Fibroblast of mammary gland (primary cell): ENCODE measurements at regions not wholly inside any gene's neighbourhood (a gene's known extent, or its start where the extent isn't known, plus 50 kb on each side); places are given as distances from the start of the nearest gene placed in this dataset.

Source experiments
- DNase-seq: peaks from one replicate; pipeline ENCODE4 v3.0.0-alpha.2; 2010; ENCODE audit warnings: low read depth
- H3K4me3 ChIP-seq: 2 replicates; pipeline ENCODE4 v1.5.1; 2011; ENCODE audit warnings: low read depth, mild to moderate bottlenecking, low read length, moderate library complexity; ENCODE audit not compliant: control insufficient read depth
- CTCF ChIP-seq: conservative IDR thresholded peaks from 2 replicates; pipeline ENCODE4 v1.5.1; 2011; ENCODE audit warnings: low read depth, low read length, inconsistent platforms; ENCODE audit not compliant: control insufficient read depth, insufficient read depth

GRCh38 chr11:70742553-70743291, 344.4 kb downstream of the CTTN start:
- no peak for DNase-seq

GRCh38 chr11:70743329-70743728, 345.0 kb downstream of the CTTN start:
- no peak overlapping the region for H3K4me3 ChIP-seq
- no peak for TF ChIP-seq CTCF
- DNase-seq = no peak

More at GRCh38 chr11:70742553-70743291, 344.4 kb downstream of the CTTN start:
- no peak overlapping the region for H3K4me3 ChIP-seq
- no peak for TF ChIP-seq CTCF

- H3K4me3 ChIP-seq = no peak overlapping the region
- no peak for TF ChIP-seq CTCF
- DNase-seq = no peak
These were observed 345.6 kb downstream of the CTTN start for GRCh38 chr11:70743941-70744351.

- no peak for TF ChIP-seq CTCF
- DNase-seq = no peak
- no peak overlapping the region for H3K4me3 ChIP-seq
These were observed 346.3 kb downstream of the CTTN start for GRCh38 chr11:70744396-70745185.

- TF ChIP-seq CTCF = no peak
- no peak for DNase-seq
- no peak overlapping the region for H3K4me3 ChIP-seq
These were observed 347.1 kb downstream of the CTTN start for GRCh38 chr11:70745451-70745850.

GRCh38 chr11:70745941-70746340, 347.6 kb downstream of the CTTN start:
- no peak for TF ChIP-seq CTCF
- DNase-seq = no peak
- no peak overlapping the region for H3K4me3 ChIP-seq
